Transverse colon (tissue), 4 donors: ENCODE measurements at regions not wholly inside any gene's neighbourhood (a gene's known extent, or its start where the extent isn't known, plus 50 kb on each side); places are given as distances from the start of the nearest gene placed in this dataset.

Experiments used
- EP300 ChIP-seq: sonication (generic); formaldehyde crosslinking; IDR thresholded peaks from one replicate; pipeline ENCODE4 v1.6.1; 2017; ENCODE audit warnings: antibody characterized with exemption, low read depth
- POLR2AphosphoS5 ChIP-seq, 3 donors: sonication (generic); formaldehyde crosslinking; IDR thresholded peaks; one replicate each; pipeline ENCODE4 v1.6.1; 2016; ENCODE audit warnings: antibody characterized with exemption in 3 of 3
- TF ChIP-seq, protein P1 (sequence below), 5 experiments: fragments of 200-600 bp in 3 of 5; fragments of 450-650 bp in 2 of 5; sonication (generic) in 3 of 5; IDR thresholded peaks; 1 replicate in 2 of 5; 2 replicates in 3 of 5; pipeline ENCODE4 v1.5.1; 2016 to 2017; ENCODE audit warnings: antibody characterized with exemption in 5 of 5, inconsistent platforms in 3 of 5, mild to moderate bottlenecking in 2 of 5, moderate library complexity in 1 of 5

- TF ChIP-seq, protein P1, sequence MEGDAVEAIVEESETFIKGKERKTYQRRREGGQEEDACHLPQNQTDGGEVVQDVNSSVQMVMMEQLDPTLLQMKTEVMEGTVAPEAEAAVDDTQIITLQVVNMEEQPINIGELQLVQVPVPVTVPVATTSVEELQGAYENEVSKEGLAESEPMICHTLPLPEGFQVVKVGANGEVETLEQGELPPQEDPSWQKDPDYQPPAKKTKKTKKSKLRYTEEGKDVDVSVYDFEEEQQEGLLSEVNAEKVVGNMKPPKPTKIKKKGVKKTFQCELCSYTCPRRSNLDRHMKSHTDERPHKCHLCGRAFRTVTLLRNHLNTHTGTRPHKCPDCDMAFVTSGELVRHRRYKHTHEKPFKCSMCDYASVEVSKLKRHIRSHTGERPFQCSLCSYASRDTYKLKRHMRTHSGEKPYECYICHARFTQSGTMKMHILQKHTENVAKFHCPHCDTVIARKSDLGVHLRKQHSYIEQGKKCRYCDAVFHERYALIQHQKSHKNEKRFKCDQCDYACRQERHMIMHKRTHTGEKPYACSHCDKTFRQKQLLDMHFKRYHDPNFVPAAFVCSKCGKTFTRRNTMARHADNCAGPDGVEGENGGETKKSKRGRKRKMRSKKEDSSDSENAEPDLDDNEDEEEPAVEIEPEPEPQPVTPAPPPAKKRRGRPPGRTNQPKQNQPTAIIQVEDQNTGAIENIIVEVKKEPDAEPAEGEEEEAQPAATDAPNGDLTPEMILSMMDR (IDR thresholded peaks at IDR 0.05), result no peak
- TF ChIP-seq POLR2AphosphoS5 (IDR thresholded peaks at IDR 0.05) (no peak), EP300 (no peak)
Measured at GRCh38 chr20:40056171-40056570, 632.9 kb downstream of the MAFB start.
